Inferior parietal cortex (tissue), 1 donor: ENCODE measurements at regions not wholly inside any gene's neighbourhood (a gene's known extent, or its start where the extent isn't known, plus 50 kb on each side); places are given as distances from the start of the nearest gene placed in this dataset.
"Not testable (repeated sequence)": the region's sequence is repeated elsewhere in the genome, so short reads cannot be mapped to it uniquely, and the experiment has no call there.

Experiments used
- DNase-seq: peaks from one replicate; pipeline ENCODE4 v3.0.0-alpha.2; 2016; ENCODE audit errors: extremely low spot score

DNA sequence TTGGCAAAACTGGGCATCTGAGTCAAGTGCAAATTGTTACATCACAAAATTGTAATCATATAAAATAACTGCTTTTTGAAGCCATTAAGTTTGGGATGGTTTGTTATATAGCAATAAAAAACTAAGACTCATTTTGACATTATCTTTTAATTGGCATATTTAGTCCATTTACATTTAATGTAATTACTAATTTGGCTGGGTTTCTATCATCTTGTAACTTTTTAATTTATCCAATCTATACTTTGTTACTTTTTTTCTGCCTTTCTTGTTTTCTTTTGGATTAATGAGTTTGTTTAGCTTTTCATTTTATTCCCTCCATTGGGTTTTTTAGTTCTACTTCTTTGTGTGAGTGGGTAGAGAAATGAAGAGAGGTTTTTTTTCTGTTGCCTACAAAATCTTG is 76.3 kb downstream of the DRAM2 start:
- DNase-seq, result no peak

DNA sequence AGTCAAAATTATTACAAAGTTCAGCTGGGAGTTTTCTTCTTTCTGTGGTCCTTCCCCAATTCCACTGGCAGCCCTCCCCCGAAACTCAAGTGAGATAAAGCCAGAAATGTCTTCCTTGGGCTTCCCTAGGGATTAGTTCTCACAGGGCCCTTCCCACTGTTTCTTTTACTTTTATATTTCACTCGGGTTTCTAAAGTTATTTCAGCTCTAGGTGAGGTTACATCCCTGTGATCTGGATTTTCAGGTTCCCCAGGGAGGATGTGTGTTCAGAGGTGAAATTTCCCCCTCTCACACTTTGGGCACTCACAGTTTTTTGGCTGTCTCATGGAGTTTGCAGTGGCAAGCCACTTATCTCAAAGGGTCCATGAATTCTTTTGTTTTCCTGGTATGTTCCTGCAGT is 77.3 kb downstream of the DRAM2 start:
- no peak for DNase-seq

GRCh38 chr1:111062081-111062480 is 77.8 kb downstream of the DRAM2 start:
- no peak for DNase-seq

GRCh38 chr1:111054656-111055055 is 85.2 kb downstream of the DRAM2 start:
- no peak for DNase-seq

DNA sequence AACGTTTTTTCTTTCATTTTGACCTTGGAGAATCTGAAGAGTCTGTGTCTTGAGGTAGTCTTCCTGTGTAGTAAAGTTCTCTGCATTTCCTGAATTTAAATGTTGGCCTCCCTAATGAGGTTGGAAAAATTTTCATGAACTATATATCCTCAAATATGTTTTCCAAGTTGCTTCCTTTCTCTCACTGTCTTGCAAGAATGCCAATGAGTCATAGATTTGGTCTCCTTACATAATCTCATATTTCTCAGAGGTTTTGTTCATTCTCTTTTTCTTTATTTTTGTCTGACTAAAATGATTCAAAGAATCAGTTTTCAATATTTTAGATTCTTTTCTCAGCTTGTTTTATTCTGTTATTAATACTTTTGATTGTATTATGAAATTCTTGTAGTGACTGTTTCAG is 87.6 kb downstream of the DRAM2 start:
- no peak for DNase-seq

GRCh38 chr1:111048253-111048652 is 84.5 kb upstream of the LRIF1 start:
- DNase-seq, result not testable (repeated sequence)

DNA sequence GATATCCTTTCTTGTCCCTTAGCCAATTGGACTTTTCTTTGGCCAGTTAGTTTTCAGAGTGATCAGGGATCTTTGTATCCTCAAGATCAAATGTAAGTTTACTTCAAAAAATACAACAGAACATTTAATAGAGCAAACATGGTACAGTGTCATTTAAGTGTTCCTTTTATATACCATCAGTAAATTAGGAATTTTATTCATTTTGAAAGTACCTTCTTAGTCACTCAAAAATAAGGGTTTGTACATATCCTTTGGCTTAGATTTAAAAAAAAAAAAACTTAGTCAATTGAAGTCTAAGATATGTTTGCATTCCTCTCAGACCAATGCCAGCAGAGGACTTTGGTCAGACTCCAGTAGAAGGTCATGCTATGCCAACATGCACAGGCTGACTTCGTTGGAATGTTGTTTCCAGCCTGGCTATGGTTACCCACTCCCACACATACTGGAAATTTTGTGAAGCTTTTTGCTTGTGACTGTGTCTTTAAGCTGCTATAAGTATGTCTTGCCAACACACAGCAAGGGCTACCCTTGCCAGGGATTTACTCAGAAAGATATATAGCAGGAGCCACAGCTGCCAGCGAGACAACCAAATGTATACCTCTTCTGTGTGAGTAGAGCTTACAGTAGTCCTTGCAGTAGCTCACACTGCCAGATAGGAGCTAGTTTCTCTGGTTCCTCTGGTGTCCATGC is 81.5 kb upstream of the LRIF1 start:
- no peak for DNase-seq

- DNase-seq, result peak; percentile 73
Observed at GRCh38 chr1:111032295-111032897, 68.7 kb upstream of the LRIF1 start.

GRCh38 chr1:111030590-111030989 is 66.9 kb upstream of the LRIF1 start:
- peak; percentile 53 for DNase-seq

DNA sequence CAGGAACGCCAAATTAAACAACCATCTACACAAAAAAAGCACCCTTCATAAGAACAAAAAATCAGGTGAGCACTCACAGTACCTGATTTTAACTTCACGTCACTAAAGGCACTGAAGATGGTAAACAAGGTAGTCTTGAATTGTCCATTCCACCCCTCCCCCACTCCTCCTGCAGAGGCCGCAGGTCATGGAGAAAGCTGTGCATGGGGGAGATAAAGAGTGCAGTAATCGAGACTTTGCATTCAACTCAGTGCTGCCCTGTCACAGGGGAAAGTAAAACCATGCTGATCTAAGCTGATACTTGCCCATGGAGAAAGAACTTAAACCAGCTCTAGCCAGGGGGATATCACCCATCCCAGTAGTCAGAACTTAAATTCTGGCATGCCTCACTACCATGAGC is 61.4 kb upstream of the LRIF1 start:
- no peak for DNase-seq

DNA sequence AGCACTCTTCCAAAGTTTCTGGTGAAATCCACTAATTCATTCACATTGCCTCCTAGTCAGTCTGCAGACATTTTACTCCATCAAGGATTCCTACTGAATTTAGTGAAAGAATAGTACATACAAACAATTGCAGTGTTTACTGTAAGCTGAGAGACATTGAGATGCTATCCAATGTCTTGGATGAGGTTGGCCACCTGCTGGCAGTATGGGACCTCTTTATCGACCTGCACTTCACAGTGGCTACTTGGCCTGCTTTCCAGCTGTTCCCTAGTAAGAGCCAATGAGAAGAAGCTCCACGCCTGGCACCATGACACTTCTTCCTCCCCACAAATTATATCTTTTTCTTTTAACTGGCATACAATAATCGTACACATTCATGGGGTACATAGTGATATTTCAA is 51.5 kb upstream of the LRIF1 start:
- no peak for DNase-seq
